Natural killer cell (primary cell): ENCODE measurements at regions not wholly inside any gene's neighbourhood (a gene's known extent, or its start where the extent isn't known, plus 50 kb on each side); places are given as distances from the start of the nearest gene placed in this dataset.

Experiments
- ATAC-seq, 3 donors: fragments of 150-1000 bp in 2 of 3; fragments of 200-7000 bp in 1 of 3; cut with Tn5 transposase; 1 replicate in 1 of 3; 2 replicates in 2 of 3; pipeline ENCODE4 v1.10.0; 2021; ENCODE audit warnings: mild to moderate bottlenecking in 2 of 3, moderate library complexity in 2 of 3
- DNase-seq, 2 donors: peaks; one replicate each; pipeline versions ENCODE4 v3.0.0 to v3.0.0-alpha.2; 2013 to 2021; ENCODE audit warnings: mixed read lengths in 1 of 2
- H3K27ac ChIP-seq: one replicate; pipeline ENCODE4 v1.5.1; 2013; ENCODE audit warnings: mild to moderate bottlenecking, low read length
- H3K27me3 ChIP-seq: one replicate; pipeline ENCODE4 v1.6.1; 2013; ENCODE audit warnings: low read length; ENCODE audit not compliant: control insufficient read depth, insufficient read depth
- H3K36me3 ChIP-seq: one replicate; pipeline ENCODE4 v1.6.1; 2013; ENCODE audit warnings: low read length; ENCODE audit not compliant: control insufficient read depth, insufficient read depth
- H3K4me1 ChIP-seq: one replicate; pipeline ENCODE4 v1.6.1; 2013; ENCODE audit warnings: low read length; ENCODE audit not compliant: control insufficient read depth, insufficient read depth
- H3K4me3 ChIP-seq: one replicate; pipeline ENCODE4 v1.5.1; 2013; ENCODE audit warnings: low read length
- H3K9me3 ChIP-seq: one replicate; pipeline ENCODE4 v1.6.1; 2013; ENCODE audit warnings: low read length; ENCODE audit not compliant: control insufficient read depth, insufficient read depth
- H3K27ac Mint-ChIP-seq, 2 donors: one replicate each; pipeline ENCODE4 v1.8.0; 2022; ENCODE audit warnings: mild to moderate bottlenecking in 2 of 2, mixed read lengths in 2 of 2, moderate library complexity in 1 of 2
- H3K27me3 Mint-ChIP-seq, 2 donors: one replicate each; pipeline ENCODE4 v1.8.0; 2022; ENCODE audit warnings: low read depth in 2 of 2, mixed read lengths in 2 of 2
- H3K36me3 Mint-ChIP-seq: one replicate; pipeline ENCODE4 v1.8.0; 2022; ENCODE audit warnings: mixed read lengths
- H3K4me1 Mint-ChIP-seq, 2 donors: one replicate each; pipeline ENCODE4 v1.8.0; 2022; ENCODE audit warnings: mixed read lengths in 2 of 2
- H3K4me3 Mint-ChIP-seq: one replicate; pipeline ENCODE4 v1.8.0; 2022; ENCODE audit warnings: mild to moderate bottlenecking, moderate library complexity, mixed read lengths
- H3K9me3 Mint-ChIP-seq, 2 donors: one replicate each; pipeline ENCODE4 v1.8.0; 2022; ENCODE audit warnings: mixed read lengths in 2 of 2
- CTCF ChIP-seq: fragments of 200-600 bp; IDR thresholded peaks from one replicate; pipeline ENCODE4 v1.8.0; 2022; ENCODE audit warnings: antibody characterized with exemption
- WGBS: methylation state at CpG from one replicate; pipeline ENCODE4 v1.1.7; 2013; ENCODE audit warnings: missing lambda C conversion rate; ENCODE audit not compliant: insufficient coverage; 5-methylcytosine and 5-hydroxymethylcytosine counted together
- intact Hi-C: fragments of 100-400 bp; cut with micrococcal nuclease; formaldehyde crosslinking; loops from one replicate; pipeline ENCODE4 v1.14.2; 2022

- no peaks in the 10 kb centered on the region for H3K27me3 ChIP-seq
- no peaks in the 10 kb centered on the region for H3K36me3 ChIP-seq
- no peak overlapping the region for H3K27ac Mint-ChIP-seq
- no peaks in the 10 kb centered on the region for H3K9me3 Mint-ChIP-seq
- ATAC-seq (no peak), DNase-seq (no peak)
- no peak for TF ChIP-seq CTCF
- H3K27ac ChIP-seq = no peak overlapping the region
- intact Hi-C loops = no loop called here
- H3K36me3 Mint-ChIP-seq = no peaks in the 10 kb centered on the region
- no peaks in the 10 kb centered on the region for H3K9me3 ChIP-seq
- H3K4me1 Mint-ChIP-seq = peaks cover 0 to 5% of the 10 kb centered on the region in 2 donors
- H3K4me1 ChIP-seq = no peaks in the 10 kb centered on the region
- H3K4me3 ChIP-seq = no peak overlapping the region
- no peaks in the 10 kb centered on the region for H3K27me3 Mint-ChIP-seq
- no peak overlapping the region for H3K4me3 Mint-ChIP-seq
- WGBS = no CpG with 5 or more reads among the region's 1 CpG
These were observed 249.7 kb upstream of the NPY start for GRCh38 chr7:24034251-24034650.

GRCh38 chr7:24035366-24036032, 248.5 kb upstream of the NPY start:
- Histone ChIP-seq H3K27me3 (no peaks in the 10 kb centered on the region), H3K9me3 (no peaks in the 10 kb centered on the region), H3K4me1 (no peaks in the 10 kb centered on the region), H3K27ac (no peak overlapping the region), H3K36me3 (no peaks in the 10 kb centered on the region), H3K4me3 (no peak overlapping the region)
- Mint-ChIP-seq H3K27ac (no peak overlapping the region), H3K36me3 (no peaks in the 10 kb centered on the region), H3K27me3 (no peaks in the 10 kb centered on the region), H3K4me3 (no peak overlapping the region), H3K4me1 (peaks cover 0 to 5% of the 10 kb centered on the region in 2 donors), H3K9me3 (no peaks in the 10 kb centered on the region)
- no peak for DNase-seq
- no peak for ATAC-seq
- intact Hi-C loops = no loop called here
- no peak for TF ChIP-seq CTCF
- 93% methylated on average over 5 of the region's 5 CpGs for WGBS

- Histone ChIP-seq H3K4me1 (no peaks in the 10 kb centered on the region), H3K27ac (no peak overlapping the region), H3K4me3 (no peak overlapping the region), H3K36me3 (no peaks in the 10 kb centered on the region), H3K27me3 (no peaks in the 10 kb centered on the region), H3K9me3 (no peaks in the 10 kb centered on the region)
- peaks cover 0 to 5% of the 10 kb centered on the region in 2 donors for H3K4me1 Mint-ChIP-seq
- H3K27ac Mint-ChIP-seq = no peak overlapping the region
- no peaks in the 10 kb centered on the region for H3K27me3 Mint-ChIP-seq
- no peaks in the 10 kb centered on the region for H3K9me3 Mint-ChIP-seq
- DNase-seq (no peak), ATAC-seq (no peak)
- 82% methylated on average over 2 of the region's 2 CpGs for WGBS
- intact Hi-C loops = no loop called here
- no peak for TF ChIP-seq CTCF
- H3K36me3 Mint-ChIP-seq = no peaks in the 10 kb centered on the region
- H3K4me3 Mint-ChIP-seq = no peak overlapping the region
These were observed 248.0 kb upstream of the NPY start for GRCh38 chr7:24036033-24036412.

- WGBS = 72% methylated on average over 4 of the region's 5 CpGs
- Mint-ChIP-seq H3K27ac (no peak overlapping the region), H3K36me3 (no peaks in the 10 kb centered on the region), H3K4me1 (peaks cover 0 to 5% of the 10 kb centered on the region in 2 donors), H3K4me3 (no peak overlapping the region), H3K27me3 (no peaks in the 10 kb centered on the region), H3K9me3 (no peaks in the 10 kb centered on the region)
- intact Hi-C loops = no loop called here
- no peak for TF ChIP-seq CTCF
- no peaks in the 10 kb centered on the region for H3K4me1 ChIP-seq
- ATAC-seq (no peak), DNase-seq (no peak)
- no peaks in the 10 kb centered on the region for H3K36me3 ChIP-seq
- H3K4me3 ChIP-seq = no peak overlapping the region
- H3K27me3 ChIP-seq = no peaks in the 10 kb centered on the region
- H3K27ac ChIP-seq = no peak overlapping the region
- no peaks in the 10 kb centered on the region for H3K9me3 ChIP-seq
These were observed 245.0 kb upstream of the NPY start for GRCh38 chr7:24038993-24039392.
